ENCODE measurements at regions not wholly inside any gene's neighbourhood (a gene's known extent, or its start where the extent isn't known, plus 50 kb on each side); places are given as distances from the start of the nearest gene placed in this dataset.
"Not testable (repeated sequence)": the region's sequence is repeated elsewhere in the genome, so short reads cannot be mapped to it uniquely, and the experiment has no call there.

DNA sequence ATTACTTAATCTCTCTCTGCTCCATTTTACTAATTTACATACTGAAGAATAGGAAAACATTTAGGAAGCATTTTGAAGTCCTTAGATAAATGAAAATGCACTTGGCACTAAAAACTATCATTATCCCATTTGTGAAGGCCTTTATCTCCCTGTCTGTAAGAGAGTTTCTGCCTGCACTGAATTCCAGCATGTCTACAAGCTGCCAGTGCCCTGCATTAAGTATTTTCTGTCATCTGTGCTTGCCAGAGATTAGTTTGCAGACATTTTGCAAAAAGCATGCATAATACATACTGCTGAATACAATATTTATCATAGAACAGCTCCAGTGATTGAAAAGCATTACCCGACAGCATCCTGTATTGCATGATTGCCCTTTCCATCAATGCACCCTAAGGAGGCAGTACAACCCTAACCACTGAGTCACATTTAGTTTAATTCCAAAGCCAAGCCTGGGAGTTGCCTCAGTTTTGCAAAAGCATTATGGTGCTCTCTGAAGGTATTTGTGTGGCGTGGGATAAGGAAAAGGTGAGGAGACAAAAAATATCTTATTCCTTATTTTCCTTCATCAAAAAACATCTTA is 280.2 kb upstream of the TOM1L1 start:
- DNase-seq (no peak), ATAC-seq (no peak)
- ChIA-PET CTCF (no interaction called here), POLR2A (ENCODE audit: unreplicated experiment) (no interaction called here)
- Histone ChIP-seq H3K4me2 (ENCODE audit: low read length) (no peak overlapping the region), H3K36me3 (ENCODE audit: low read depth, low read length) (no peaks in the 10 kb centered on the region), H4K20me1 (ENCODE audit: low read length) (no peaks in the 10 kb centered on the region), H3K9me3 (ENCODE audit: low read length) (peaks cover 12% of the 10 kb centered on the region; the same call in 1 of the 2 replicates), H3K9me2 (replicated peaks; ENCODE audit: low read length) (no peaks in the 10 kb centered on the region), H3K4me1 (ENCODE audit: insufficient read depth, low read length) (no peaks in the 10 kb centered on the region), H3K27ac (ENCODE audit: low read length) (no peak overlapping the region), H3F3A (ENCODE audit: low read length, unreplicated experiment) (no peaks in the 10 kb centered on the region), H2AFZ (ENCODE audit: low read length) (no peak overlapping the region), H3K9ac (ENCODE audit: low read length) (no peak overlapping the region), H3K27me3 (ENCODE audit: low read length) (no peaks in the 10 kb centered on the region), H3K4me3 (ENCODE audit: low read length) (no peak overlapping the region), H3K79me2 (ENCODE audit: low read length) (no peaks in the 10 kb centered on the region)
- TF ChIP-seq EZH2 (IDR thresholded peaks at IDR 0.05; ENCODE audit: low read length, unreplicated experiment) (no peak), EZH2phosphoT487 (IDR thresholded peaks at IDR 0.05; ENCODE audit: borderline replicate concordance, low read length) (no peak)
- TF ChIP-seq, protein P1, sequence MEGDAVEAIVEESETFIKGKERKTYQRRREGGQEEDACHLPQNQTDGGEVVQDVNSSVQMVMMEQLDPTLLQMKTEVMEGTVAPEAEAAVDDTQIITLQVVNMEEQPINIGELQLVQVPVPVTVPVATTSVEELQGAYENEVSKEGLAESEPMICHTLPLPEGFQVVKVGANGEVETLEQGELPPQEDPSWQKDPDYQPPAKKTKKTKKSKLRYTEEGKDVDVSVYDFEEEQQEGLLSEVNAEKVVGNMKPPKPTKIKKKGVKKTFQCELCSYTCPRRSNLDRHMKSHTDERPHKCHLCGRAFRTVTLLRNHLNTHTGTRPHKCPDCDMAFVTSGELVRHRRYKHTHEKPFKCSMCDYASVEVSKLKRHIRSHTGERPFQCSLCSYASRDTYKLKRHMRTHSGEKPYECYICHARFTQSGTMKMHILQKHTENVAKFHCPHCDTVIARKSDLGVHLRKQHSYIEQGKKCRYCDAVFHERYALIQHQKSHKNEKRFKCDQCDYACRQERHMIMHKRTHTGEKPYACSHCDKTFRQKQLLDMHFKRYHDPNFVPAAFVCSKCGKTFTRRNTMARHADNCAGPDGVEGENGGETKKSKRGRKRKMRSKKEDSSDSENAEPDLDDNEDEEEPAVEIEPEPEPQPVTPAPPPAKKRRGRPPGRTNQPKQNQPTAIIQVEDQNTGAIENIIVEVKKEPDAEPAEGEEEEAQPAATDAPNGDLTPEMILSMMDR (conservative IDR thresholded peaks at IDR 0.05; ENCODE audit: low read depth, low read length) = no peak
- intact Hi-C loops (cut with micrococcal nuclease) = no loop called here
- BruUV-seq (replicated peaks) = no TSS peak

DNA sequence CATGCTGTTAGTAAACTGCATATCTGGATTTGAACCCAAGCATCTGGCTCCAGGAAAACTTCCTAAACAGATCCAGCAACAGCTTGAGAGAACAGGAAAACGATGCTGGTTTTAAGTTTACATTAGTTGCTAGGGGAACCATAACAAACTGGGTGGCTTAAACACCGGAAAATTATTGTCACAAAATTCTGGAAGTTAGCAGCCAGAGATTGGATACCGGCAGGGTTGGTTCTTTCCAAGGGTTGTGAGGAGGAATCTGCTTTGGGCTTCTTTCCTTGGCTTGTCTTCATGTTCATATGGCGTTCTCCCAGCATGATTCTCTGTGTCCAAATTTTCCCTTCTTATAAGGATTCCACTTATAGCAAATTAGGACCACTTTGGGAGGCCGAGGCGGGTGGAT is 276.9 kb upstream of the TOM1L1 start:
- intact Hi-C loops (cut with micrococcal nuclease) = no loop called here
- H3K4me3 ChIP-seq (ENCODE audit: low read length) = no peak overlapping the region
- H3K79me2 ChIP-seq (ENCODE audit: low read length) = no peaks in the 10 kb centered on the region
- no peak for ATAC-seq
- ChIA-PET POLR2A (ENCODE audit: unreplicated experiment) (no interaction called here), CTCF (no interaction called here)
- H3K27me3 ChIP-seq (ENCODE audit: low read length) = no peaks in the 10 kb centered on the region
- no peak overlapping the region for H3K4me2 ChIP-seq (ENCODE audit: low read length)
- no peaks in the 10 kb centered on the region for H3F3A ChIP-seq (ENCODE audit: low read length, unreplicated experiment)
- H4K20me1 ChIP-seq (ENCODE audit: low read length) = no peaks in the 10 kb centered on the region
- H3K36me3 ChIP-seq (ENCODE audit: low read depth, low read length) = no peaks in the 10 kb centered on the region
- TF ChIP-seq EZH2phosphoT487 (IDR thresholded peaks at IDR 0.05; ENCODE audit: borderline replicate concordance, low read length) = no peak
- TF ChIP-seq, protein P1 (conservative IDR thresholded peaks at IDR 0.05; ENCODE audit: low read depth, low read length) = no peak
- TF ChIP-seq EZH2 (IDR thresholded peaks at IDR 0.05; ENCODE audit: low read length, unreplicated experiment) = no peak
- no peaks in the 10 kb centered on the region for H3K9me2 ChIP-seq (replicated peaks; ENCODE audit: low read length)
- peaks cover 17% of the 10 kb centered on the region; the same call in 1 of the 2 replicates for H3K9me3 ChIP-seq (ENCODE audit: low read length)
- H3K4me1 ChIP-seq (ENCODE audit: insufficient read depth, low read length) = no peaks in the 10 kb centered on the region
- H3K9ac ChIP-seq (ENCODE audit: low read length) = no peak overlapping the region
- no peak for DNase-seq
- no peak overlapping the region for H3K27ac ChIP-seq (ENCODE audit: low read length)
- BruUV-seq (replicated peaks) = no TSS peak
- H2AFZ ChIP-seq (ENCODE audit: low read length) = no peak overlapping the region

DNA sequence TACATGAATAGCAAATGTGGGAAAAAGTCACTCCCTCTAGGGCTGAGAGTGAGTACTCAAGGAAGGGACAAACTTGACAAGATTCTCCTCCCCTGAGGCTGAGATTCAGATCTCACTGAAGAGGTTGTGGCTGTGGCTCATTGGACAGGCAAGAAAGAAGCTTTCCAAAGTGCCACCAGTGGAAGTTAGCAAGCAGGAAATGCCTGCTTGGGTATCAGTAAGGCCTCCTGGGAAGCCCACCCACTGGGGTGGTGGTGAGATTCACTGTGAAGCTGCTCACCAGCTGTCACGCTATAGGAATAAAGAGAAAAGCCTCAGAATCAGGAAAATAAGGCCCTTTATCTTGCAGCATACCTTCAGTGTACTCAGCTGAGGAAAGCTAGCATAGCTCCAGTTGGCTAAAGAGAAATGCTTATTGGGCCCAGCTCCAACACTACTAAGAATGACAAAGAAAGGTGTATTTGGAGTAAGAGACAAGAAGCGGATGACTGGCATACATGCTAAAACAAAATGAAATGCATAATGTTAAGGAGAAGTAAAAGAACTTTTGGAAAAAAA is 274.4 kb upstream of the TOM1L1 start:
- Histone ChIP-seq H3K36me3 (ENCODE audit: low read depth, low read length) (no peaks in the 10 kb centered on the region), H2AFZ (ENCODE audit: low read length) (no peak overlapping the region), H3K9me3 (ENCODE audit: low read length) (peaks cover 17% of the 10 kb centered on the region; the same call in 1 of the 2 replicates), H3K4me1 (ENCODE audit: insufficient read depth, low read length) (no peaks in the 10 kb centered on the region), H3K27me3 (ENCODE audit: low read length) (no peaks in the 10 kb centered on the region), H3K27ac (ENCODE audit: low read length) (no peak overlapping the region), H3K4me2 (ENCODE audit: low read length) (no peak overlapping the region), H3K79me2 (ENCODE audit: low read length) (no peaks in the 10 kb centered on the region), H3K4me3 (ENCODE audit: low read length) (no peak overlapping the region), H3F3A (ENCODE audit: low read length, unreplicated experiment) (no peaks in the 10 kb centered on the region), H3K9ac (ENCODE audit: low read length) (no peak overlapping the region), H3K9me2 (replicated peaks; ENCODE audit: low read length) (no peaks in the 10 kb centered on the region), H4K20me1 (ENCODE audit: low read length) (no peaks in the 10 kb centered on the region)
- ChIA-PET POLR2A (ENCODE audit: unreplicated experiment) (no interaction called here), CTCF (no interaction called here)
- DNase-seq (no peak), ATAC-seq (no peak)
- intact Hi-C loops (cut with micrococcal nuclease) = no loop called here
- no peak for TF ChIP-seq EZH2phosphoT487 (IDR thresholded peaks at IDR 0.05; ENCODE audit: borderline replicate concordance, low read length)
- TF ChIP-seq, protein P1 (conservative IDR thresholded peaks at IDR 0.05; ENCODE audit: low read depth, low read length) = no peak
- no peak for TF ChIP-seq EZH2 (IDR thresholded peaks at IDR 0.05; ENCODE audit: low read length, unreplicated experiment)
- no TSS peak for BruUV-seq (replicated peaks)

DNA sequence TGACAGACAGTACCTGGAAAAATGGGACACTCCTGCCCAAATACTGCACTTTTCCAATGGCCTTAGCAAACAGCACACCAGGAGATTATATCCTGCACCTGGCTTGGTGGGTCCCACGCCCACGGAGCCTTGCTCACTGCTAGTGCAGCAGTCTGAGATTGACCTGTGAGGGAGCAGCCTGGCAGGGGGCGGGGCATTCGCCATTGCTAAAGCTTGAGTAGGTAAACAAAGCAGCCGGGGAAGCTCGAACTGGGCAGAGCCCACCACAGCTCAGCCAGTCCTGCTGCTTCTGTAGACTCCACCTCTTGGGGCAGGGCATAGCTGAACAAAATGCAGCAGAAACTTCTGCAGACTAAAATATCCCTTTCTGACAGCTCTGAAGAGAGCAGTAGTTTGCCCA is 261.2 kb upstream of the TOM1L1 start:
- H4K20me1 ChIP-seq (ENCODE audit: low read length); H3K4me1 ChIP-seq (ENCODE audit: insufficient read depth, low read length); H3K36me3 ChIP-seq (ENCODE audit: low read depth, low read length); H3K4me3 ChIP-seq (ENCODE audit: low read length); DNase-seq; H3K27me3 ChIP-seq (ENCODE audit: low read length); H3K9me2 ChIP-seq (replicated peaks; ENCODE audit: low read length); BruUV-seq (replicated peaks); POLR2A ChIA-PET (ENCODE audit: unreplicated experiment); H2AFZ ChIP-seq (ENCODE audit: low read length); H3K4me2 ChIP-seq (ENCODE audit: low read length); H3F3A ChIP-seq (ENCODE audit: low read length, unreplicated experiment); ATAC-seq; intact Hi-C loops (cut with micrococcal nuclease); H3K79me2 ChIP-seq (ENCODE audit: low read length); CTCF ChIA-PET; H3K27ac ChIP-seq (ENCODE audit: low read length); H3K9ac ChIP-seq (ENCODE audit: low read length): not testable (repeated sequence)
- peaks cover 28% of the 10 kb centered on the region for H3K9me3 ChIP-seq (ENCODE audit: low read length)
